SKM-1 (cell line): ENCODE measurements at regions not wholly inside any gene's neighbourhood (a gene's known extent, or its start where the extent isn't known, plus 50 kb on each side); places are given as distances from the start of the nearest gene placed in this dataset.
"Not testable (repeated sequence)": the region's sequence is repeated elsewhere in the genome, so short reads cannot be mapped to it uniquely, and the experiment has no call there.

Experiments
- DNase-seq: peaks from one replicate; lab custom pipeline; 2025; ENCODE audit not compliant: unreplicated experiment; lab: John Stamatoyannopoulos, UW

DNA sequence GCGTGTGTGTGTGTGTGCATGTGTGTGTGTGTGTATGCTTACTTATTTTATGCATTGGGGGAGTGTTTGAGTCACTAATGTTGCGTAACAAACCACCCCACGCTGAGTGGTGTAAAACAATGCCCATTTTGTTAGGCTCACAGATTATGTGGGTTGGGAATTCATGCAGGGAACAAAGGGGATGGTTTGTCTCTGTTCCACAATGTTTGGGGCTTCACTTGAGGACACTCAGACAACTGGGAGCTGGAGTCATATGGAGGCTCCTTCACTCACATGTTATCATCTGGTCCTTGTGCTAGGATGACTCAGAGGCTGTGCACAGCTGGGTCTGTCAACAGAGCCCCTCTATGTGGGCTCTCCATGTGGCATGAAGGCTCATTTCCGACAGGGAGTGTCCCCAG, 51.3 kb upstream of the LARGE1 start:
- no peak for DNase-seq

DNA sequence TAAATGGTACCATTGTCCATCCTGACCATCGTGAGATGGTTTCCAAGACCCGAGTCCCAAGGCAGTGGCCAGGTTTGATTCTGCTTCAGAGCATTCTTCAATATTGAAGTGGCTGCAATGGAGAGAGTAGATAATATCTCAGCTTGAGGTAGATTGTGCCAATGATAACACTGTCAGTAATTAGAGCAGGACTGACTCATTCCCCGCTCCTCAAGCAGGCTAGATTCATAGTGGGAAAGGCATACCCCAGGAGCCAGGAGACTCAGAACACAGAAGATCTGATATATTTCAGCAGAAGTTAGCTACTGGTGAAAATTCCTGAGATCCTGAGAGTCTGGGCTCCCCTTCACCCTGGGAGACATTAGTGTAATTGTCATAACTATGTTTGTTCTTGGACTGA, 55.6 kb upstream of the LARGE1 start:
- DNase-seq: no peak

DNA sequence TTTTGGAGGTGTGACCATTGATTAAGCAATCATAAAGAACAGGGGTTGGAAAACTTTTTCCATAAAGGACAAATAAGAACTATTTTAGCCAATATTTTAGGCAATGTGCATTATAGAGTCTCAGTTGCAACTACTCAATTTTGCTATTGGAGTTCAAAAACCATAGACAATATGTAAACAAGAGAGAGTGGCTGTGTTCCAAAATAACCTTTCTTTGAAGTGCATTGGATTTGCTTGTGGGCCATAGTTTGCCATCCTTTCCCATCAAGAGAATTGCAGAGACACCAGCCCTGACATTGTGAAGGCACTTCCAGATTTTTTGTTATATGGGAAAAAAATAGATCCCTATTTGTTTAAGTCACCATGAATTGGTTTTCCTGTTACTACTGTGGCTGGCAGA, 63.3 kb upstream of the LARGE1 start:
- no peak for DNase-seq

DNA sequence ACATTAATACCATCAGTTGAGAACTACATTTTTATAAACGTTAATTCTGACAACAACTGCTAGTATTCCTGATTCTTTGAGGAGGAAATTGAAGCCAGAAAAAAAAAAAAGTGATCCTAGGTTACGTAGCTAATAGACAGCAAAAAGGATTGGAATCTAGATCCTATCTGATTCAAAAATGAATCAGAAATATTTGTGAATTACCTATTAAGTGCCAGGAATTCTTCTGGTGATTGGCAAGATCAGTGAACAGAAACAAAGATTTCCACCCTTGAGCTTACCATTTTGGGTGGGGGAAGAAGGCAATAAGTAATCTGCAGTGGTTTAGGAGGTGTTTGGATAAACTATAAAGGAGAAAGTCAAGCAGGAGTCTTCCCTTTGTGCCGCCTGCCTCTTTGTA, 63.9 kb upstream of the LARGE1 start:
- no peak for DNase-seq

DNA sequence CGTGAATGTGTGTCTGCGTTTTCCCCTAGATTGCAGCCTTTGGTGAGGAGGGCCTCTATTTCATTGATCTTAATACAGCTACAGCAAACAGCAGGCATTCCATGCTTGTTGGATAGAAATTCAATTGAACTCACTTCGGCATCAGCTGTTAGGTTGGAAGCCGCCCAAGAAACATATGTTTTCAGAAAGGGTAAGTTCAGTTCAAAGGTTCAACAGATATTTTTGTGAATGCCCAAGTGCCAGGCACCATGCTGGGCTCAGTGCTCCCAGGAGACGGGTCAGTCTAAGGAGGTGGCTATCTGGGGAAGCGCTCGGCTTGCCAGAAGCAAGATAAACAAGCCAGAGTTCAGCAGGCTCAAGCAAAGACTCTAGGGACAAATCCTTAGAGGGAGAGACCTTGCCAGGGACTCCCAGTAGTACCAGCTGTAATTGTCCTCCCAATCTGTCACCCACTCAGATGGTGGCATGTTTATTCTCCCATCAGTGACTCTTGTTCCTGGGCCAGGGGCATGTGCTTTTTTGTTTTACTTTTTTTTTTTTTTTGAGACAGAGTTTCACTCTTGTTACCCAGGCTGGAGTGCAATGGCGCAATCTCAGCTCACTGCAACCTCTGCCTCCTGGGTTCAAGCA, 64.5 kb upstream of the LARGE1 start:
- DNase-seq: no peak

DNA sequence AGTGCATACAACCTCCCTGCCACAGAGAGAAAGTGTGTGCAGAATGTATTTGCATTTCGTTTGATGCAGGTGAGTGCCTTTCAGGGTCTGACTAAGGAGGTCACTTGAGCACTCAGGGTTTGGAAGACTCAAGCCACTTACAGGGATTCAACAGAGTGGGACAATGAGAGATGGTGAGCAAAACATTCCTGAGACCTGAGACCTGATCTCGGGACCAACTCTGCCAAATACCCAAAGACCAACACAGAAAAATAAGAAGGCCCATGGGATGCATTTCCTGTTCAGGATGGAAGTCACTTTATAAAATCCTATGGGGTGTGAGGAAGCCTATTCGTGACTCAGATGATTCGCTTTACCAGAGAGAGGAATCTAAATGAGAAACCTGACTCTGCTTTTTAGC, 65.2 kb upstream of the LARGE1 start:
- no peak for DNase-seq

DNA sequence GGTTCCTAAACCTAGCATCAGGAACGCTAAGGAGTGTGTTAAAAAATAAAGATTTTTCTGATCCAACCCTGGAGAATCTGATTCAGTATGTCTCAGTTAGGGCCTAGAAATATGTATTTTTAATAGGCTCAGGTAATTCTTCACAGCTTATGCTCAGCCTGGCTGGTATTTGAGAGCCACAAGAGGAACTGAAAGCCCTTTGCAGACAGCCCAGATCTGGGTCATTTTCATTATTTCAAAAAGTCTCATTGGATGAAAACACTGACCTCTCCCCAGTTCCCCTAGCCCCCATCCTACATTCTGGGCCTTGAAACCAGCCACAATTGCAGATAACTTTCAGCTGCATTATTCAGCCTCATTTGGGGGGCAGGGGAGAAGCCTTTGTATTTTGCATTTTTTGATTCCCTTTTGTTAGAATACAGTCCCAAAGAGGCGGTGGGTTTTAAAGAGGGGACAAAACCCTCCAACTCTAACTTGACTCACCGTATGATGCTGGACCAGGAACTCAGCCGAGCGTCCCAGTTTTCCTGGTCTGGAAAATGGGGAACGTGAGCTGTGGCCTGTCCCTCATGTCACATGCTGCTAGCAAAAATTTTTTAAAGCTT, 66.0 kb upstream of the LARGE1 start:
- no peak for DNase-seq

DNA sequence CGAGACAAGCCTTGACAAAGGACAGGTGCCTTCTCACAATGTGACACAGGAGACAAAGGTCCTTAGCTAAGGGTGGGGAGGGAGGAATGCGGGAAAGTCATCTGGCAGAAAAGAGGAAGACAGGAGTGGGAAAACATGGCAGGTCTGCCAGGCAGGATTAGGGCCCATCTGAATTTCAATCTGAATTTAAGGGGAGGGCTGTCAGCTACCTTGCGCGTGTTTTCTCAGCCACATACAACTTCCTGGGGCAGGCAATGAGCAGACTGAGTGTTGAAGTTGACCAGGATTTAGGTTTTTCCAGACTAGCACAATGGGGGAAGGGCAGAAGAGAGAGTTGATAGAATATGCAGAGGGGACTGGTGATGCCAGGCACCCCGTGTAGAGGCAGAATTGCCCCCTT, 66.7 kb upstream of the LARGE1 start:
- DNase-seq: no peak

DNA sequence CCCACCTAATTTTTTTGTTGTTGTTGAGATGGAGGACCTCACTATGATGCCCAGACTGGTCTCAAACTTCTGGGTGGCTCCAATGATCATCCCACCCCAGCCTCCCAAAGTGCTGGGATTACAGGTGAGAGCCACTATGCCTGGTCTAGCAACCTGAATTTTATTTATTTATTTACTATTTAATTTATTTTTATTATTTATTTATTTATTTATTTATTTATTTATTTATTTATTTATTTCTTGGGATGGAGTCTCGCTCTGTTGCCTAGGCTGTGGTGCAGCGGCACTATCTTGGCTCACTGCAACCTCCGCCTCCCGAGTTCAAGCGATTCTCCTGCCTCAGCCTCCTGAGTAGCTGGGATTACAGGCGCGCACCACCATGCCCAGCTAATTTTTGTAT, 69.0 kb upstream of the LARGE1 start:
- not testable (repeated sequence) for DNase-seq

DNA sequence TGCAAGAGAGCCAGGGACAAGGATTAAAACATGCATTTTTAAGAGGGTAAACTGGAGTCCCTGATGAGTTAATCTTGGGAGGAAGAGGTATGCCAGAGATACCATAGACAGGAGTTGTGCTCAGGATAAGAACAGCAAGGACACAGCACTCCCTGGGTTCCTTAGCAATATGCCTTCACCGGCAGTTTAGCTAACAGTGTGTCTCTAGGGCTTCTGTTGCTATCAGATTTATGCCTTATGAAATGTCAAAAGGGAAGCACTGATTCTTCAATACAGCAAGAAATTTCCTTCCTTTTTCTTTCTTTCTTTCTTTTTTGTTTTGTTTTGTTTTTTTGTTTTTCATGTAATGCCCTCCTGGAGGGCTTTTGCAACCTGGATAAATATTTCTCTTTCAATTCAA, 71.3 kb upstream of the LARGE1 start:
- no peak for DNase-seq

DNA sequence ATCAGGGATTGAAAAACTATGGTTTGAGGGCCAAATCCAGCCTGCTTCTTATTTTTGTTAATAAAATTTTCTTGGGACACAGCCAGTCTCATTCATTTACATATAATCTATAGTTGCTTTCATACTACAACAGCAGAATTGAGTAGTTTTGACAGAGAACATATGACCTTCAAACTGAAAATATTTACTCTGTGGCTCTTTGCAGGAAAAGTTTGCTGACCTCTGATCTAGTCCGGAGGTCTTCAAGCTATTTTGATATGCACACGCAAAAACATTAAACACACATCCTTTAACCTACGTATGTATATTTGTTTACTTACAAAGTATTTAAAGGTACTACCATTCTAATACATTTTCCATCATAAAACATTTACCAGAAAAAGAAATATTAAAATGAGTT, 76.5 kb upstream of the LARGE1 start:
- no peak for DNase-seq

DNA sequence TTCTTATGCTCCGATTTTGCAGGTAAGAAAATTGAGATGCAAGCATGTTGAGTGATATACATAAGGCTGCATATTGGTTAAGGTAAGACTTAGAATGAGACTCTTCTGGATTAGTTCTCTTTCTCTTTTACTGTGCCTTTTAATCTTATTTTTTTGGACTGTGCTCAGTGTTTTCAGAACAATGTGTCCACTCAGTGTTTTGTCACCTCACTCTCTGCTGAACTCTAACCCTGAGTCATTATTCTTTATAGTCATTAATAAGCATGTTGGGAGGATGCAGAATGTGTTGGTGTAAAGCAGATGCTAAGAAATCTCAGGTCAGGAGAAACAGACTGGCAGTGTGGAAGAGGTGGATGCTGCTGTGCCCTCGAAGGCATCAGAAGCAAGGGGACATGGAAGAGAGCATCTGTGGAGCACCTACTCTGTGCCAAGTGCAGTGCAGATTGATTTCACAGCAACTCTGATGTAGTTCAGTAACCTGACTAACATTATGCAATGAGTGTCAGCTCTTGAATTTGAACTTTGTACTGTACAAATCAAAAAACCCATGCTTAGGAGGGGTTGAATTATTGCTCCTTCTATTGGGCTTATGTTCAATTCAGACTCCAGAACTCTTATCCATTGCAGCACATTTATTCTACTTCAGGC, 80.7 kb upstream of the LARGE1 start:
- no peak for DNase-seq

DNA sequence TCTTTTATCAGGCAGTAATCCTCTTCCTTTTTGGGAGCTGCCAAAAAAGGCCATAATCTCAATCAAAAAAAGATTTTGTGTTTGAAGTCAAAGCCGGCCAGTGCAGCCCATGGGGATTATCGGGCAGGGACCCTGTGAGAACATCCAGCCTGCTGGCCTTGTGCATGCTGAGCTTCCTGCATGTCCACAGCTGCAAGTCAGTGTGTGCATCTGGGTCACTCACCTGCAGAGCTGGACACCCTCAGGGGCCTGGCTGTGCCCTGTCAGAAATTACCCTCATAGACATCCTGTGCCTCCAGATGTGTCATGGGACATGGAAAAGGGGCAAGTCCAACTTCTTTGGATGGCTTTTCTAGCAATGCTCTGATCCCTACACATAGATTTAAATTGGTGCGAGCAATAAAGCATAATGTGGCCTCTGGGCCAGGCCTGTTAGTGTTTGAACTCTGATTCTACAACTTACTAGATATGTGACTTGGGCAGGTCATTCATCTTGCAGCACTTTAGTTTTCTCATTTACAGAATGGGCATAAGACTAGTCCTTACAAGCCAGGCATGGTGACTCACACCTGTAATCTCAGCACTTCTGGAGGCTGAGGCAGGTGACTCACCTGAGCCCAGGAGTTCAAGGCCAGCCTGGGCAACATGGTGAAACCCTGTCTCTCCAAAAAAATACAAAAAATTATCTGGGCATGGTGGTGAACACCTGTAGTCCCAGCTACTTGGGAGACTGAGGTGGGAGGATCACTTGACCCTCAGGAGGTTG, 81.6 kb upstream of the LARGE1 start:
- no peak for DNase-seq

DNA sequence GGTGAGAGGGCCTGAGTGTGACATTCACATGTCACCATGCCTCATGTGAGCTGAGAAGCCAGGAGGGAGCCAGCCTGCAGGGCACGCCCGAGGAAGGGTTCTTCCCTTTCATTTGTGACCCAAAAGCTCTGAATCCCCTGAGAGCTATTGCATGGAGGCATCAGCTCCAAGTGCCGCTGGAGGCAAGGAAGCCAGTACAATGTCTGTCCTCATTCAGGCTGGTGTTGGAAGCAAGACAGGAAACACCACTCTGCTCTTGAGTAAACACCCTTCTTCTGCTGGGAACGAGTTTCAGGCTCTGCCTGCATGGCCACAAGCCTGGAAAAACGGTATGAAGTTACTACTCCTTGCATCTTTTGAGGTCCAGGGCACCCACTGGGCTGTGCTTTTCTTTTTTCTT, 83.8 kb upstream of the LARGE1 start:
- DNase-seq: no peak

DNA sequence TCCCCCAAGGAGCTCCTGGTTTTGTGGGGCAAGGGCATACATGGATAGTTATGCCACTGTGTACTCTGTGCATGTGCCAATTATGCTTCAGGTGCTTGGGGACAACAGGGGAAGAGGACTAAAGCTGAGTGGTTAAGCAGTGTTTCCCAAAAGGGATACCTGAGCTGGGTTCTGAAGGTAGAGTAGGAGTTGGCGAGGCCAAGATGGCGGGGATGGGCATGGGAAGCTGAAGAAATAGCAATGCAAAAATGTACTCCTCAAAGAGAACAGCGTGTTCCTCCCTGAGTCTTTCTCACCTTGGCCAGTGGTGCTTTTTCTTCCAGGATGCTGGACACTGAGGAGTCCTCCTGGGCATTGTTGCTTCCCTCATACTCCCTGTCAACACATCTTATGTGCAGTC, 90.0 kb upstream of the LARGE1 start:
- DNase-seq: no peak

DNA sequence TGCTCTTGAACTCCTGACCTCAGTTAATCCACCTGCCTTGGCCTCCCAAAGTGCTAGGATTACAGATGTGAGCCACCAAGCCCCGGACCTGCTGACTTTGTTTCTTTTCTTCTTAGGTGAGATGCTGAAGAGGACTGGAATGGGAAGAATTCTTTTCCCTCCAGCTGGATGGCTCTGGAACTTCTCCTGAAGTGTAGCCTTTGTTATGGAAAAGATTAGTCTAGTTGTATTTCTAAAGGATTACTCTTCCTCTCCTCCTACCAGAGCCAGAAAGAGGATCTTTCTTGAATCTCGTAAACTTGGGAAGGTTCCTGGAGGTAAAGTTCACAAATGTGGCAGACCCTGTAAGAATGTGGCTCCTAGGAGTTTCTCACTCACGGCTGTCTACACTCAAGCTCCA, 95.4 kb upstream of the LARGE1 start:
- DNase-seq: no peak

DNA sequence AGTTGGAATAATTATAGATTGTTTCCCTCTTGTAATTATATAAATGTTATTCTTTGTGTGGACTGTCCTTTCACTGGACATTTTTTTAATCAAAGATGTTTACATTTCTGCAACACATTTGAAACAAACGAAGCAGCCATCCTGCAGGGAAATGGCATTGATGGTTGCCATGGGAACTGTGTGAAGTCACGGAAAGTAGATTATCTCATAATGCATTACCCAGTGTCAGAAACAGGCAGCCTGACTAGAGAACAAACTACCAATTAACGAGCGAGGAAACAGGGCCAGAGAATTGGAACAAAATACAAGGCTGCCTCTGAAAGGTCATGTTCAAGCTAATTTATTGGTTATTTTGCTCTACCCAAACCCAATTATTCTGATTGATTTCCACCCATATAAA, 96.9 kb upstream of the LARGE1 start:
- no peak for DNase-seq

DNA sequence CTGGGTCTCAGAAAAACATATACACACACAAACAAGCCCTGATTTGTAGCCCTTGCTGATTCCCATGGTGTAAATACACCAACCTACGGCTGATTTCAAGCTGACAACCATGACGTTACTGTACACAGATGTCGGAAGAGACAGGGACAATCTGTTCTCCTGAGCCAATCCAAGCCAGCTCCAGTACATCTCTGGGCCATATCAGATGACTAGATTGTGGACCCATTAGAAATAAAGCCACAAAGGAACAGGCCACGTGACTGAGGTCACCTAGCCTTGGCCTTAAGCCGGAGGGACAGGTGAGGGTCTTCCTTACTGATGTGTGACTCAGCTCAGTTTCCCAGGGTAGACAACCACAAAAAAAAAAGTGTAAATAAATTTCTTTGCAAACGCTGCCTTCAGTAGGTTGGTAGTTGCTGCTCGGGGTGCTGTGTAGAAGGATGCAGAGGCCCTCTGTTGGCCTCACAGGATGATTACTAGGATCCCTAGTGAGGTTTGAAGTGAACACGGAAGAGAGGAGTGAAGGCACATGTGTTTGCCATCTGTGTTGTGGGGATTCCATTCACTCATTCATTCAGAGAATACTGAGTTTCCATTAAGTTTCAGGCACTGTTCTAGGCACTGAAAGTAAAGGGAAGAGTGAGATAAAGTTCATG, 99.0 kb upstream of the LARGE1 start:
- no peak for DNase-seq

DNA sequence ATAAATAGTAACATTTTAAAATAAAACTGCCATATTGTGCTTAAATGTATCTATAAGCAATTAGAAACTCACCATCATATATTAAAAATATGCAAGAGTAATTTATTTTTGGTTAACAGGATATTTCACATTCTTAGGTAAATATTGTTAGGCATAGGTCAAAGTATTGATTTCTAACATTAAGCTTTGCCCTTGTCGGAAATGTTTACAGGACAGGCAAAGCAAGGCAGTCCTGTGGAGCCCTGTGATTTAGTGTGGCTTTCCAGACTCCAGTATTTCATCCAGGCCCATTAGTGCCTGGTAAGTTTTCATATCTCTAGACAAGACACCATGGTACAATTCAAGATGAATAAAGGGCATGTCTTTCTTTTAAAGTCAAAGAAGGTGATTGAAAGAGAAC, 114.9 kb upstream of the LARGE1 start:
- DNase-seq: no peak

DNA sequence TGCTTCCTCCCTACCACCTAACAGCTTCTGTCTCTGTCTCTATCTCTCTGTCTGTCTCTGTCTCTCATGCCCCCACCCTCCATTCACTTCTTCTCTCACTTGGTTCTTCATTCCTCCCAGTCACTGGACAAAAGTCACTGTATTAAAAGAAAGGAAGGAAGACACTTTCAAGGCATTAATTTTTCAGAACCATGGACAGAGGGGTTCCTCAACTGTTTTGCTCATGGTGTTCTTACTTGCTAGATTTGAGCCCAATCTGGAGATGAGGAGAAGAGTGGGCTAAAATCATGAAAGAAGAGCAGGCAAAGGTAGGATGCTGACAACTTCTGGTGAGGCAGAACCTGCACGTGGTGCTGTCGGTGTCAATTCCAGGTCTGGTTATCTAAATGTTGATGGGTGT, 116.7 kb upstream of the LARGE1 start:
- no peak for DNase-seq

DNA sequence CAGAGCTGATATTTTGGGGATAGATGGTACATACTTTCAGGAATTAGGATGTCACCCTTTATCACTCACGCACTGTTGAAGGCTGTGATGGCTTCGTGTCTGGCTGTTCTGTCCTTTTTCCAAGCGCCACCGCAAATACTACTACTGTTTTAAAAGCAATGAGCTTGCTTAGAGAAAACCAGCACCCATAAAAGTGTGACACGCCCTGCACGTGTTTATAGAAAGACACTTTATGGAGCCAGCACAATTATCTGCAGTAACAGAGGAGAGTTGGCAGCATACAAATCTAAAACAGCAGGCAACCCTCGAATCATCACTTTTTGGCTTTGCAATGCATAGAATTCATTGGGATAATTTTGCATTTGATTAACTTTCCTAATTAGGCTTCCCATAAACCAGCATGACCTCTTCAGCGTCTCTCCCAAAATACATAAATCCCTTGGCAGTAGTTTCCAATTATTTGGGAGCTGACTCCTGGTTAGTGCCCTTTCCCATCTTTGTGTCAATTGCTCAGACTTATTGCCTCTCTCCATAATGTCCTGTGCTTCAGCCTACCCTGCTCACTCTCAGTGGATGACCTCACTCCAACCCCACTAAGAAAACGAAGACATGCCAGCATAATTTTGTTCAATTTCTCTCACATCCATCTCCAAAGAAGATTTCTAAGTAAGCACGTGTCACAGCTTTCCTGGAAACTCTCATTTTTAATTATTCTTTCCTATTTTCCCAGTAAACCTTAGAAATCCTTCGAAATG, 118.7 kb upstream of the LARGE1 start:
- no peak for DNase-seq
